Prostate gland (tissue), 2 donors: ENCODE measurements at regions not wholly inside any gene's neighbourhood (a gene's known extent, or its start where the extent isn't known, plus 50 kb on each side); places are given as distances from the start of the nearest gene placed in this dataset.

Experiments used
- POLR2A ChIP-seq: fragments of 450-650 bp; IDR thresholded peaks from one replicate; pipeline ENCODE4 v1.6.1; 2016; ENCODE audit warnings: antibody characterized with exemption, mild to moderate bottlenecking
- TF ChIP-seq, protein P1 (sequence below), 4 experiments: fragments of 200-600 bp in 2 of 4; fragments of 450-650 bp in 2 of 4; sonication (generic) in 2 of 4; IDR thresholded peaks; 1 replicate in 3 of 4; 2 replicates in 1 of 4; pipeline ENCODE4 v1.5.1; 2016 to 2019; ENCODE audit warnings: antibody characterized with exemption in 4 of 4, mild to moderate bottlenecking in 2 of 4, moderate library complexity in 2 of 4

DNA sequence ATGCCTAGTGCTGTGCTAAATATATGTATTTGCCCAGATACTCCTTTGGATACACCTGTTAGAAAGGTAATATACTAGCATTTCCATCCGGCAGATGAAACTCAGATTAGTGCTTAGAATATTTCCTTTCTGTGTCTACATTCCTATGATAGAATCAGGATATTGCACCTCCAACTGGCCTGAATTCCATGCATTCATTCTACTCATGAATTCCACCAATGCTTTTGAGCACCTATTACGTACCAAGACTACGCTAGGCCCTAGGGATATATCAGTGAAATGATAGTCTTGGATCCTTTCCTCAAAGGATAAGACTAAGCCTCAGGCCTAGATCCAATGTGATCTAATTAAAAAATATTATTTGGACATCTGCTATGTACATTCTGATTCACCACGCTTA is 223.8 kb upstream of the SERP2 start:
- TF ChIP-seq, protein P1, sequence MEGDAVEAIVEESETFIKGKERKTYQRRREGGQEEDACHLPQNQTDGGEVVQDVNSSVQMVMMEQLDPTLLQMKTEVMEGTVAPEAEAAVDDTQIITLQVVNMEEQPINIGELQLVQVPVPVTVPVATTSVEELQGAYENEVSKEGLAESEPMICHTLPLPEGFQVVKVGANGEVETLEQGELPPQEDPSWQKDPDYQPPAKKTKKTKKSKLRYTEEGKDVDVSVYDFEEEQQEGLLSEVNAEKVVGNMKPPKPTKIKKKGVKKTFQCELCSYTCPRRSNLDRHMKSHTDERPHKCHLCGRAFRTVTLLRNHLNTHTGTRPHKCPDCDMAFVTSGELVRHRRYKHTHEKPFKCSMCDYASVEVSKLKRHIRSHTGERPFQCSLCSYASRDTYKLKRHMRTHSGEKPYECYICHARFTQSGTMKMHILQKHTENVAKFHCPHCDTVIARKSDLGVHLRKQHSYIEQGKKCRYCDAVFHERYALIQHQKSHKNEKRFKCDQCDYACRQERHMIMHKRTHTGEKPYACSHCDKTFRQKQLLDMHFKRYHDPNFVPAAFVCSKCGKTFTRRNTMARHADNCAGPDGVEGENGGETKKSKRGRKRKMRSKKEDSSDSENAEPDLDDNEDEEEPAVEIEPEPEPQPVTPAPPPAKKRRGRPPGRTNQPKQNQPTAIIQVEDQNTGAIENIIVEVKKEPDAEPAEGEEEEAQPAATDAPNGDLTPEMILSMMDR (IDR thresholded peaks at IDR 0.05), result no peak
- no peak for TF ChIP-seq POLR2A
